GM19463 (cell line): ENCODE measurements at regions not wholly inside any gene's neighbourhood (a gene's known extent, or its start where the extent isn't known, plus 50 kb on each side); places are given as distances from the start of the nearest gene placed in this dataset.
"Not testable (repeated sequence)": the region's sequence is repeated elsewhere in the genome, so short reads cannot be mapped to it uniquely, and the experiment has no call there.

Source experiments
- ATAC-seq: cut with Tn5 transposase; IDR thresholded peaks from one replicate; pipeline ENCODE4 v1.9.1; 2021; ENCODE audit warnings: mild to moderate bottlenecking, moderate library complexity; ENCODE audit not compliant: unreplicated experiment

- ATAC-seq, result no peak
These were observed 501.1 kb downstream of the NAV3 start for GRCh38 chr12:78331753-78332152.

GRCh38 chr12:78338054-78338785, 507.5 kb downstream of the NAV3 start:
- ATAC-seq, result no peak

DNA sequence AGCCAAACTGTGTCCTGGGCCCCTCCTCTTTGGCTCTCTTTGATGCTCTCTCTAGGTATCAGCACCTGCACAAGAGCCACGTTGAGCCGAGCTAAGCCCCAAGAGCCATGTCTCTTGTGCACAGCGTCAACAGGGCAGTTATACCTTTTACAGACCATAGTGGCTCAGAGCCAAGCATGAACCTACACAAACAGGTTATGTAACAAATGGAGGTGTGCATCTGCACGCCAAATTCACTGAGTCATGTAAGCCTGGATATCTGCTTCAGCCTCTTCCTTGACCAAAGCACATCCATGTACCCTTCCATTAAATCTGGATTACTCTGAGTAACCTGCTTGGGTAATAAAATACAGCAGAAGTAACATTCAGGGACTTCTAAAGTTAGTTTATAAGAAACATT, 509.7 kb downstream of the NAV3 start:
- ATAC-seq, result no peak

GRCh38 chr12:78343657-78344056, 513.0 kb downstream of the NAV3 start:
- ATAC-seq, result no peak

DNA sequence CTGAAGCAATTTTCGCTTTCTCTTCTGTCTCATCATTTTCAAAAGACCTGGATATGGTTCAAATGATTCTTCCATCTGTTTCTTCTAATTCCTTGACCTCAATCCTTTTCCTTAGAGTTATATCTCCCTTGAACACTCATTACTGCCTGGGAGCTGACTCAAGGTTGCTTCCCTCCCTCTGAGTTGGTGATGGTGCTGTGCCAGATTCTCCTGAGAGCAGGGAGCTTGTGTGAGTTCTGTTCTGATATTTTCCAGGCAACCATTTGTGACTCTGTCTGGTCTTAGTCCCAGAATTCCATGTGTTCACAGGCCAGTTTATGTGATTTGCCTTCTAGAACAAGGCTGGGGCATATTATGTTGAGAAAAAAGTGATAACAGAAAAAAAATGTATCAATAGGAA, 505.1 kb upstream of the SYT1 start:
- ATAC-seq, result no peak

GRCh38 chr12:78361683-78362082, 502.9 kb upstream of the SYT1 start:
- no peak for ATAC-seq

GRCh38 chr12:78371284-78371683, 493.3 kb upstream of the SYT1 start:
- ATAC-seq, result no peak

DNA sequence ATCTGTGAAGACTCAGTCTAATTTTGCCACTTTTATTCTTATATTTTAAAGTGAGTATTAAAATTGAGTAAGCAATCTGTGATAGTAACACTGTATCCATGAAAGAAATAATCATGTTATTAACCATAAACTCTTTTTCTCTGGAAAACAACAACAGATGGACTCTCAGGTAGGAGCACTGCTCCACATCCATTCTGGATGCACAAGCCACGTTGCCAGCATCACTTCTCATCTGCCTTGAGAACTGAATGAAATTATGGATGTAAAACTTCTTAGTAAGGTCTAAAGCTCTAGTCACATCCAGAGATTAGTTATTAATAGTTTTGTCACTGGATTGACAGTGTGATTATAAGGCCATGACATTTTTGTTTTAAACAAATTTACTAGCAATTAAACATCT, 489.1 kb upstream of the SYT1 start:
- ATAC-seq, result no peak

DNA sequence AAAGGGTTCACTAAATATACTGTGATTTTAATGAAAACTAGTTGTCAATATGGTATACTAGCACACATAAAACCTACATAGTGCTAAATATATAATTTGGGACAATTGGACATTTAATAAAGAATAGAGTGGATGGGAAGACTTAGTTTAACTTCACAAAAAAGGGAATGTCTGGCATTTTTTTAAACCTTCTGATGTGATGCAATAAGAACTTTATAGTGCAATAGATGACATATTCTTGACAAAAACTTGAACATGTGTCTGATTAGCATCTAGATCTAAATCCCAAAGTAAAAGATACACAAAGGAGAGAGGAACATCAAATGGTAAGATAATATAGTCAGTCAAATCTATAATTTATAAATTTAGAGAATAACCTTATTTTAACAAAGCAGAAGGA, 488.3 kb upstream of the SYT1 start:
- ATAC-seq, result no peak

- not testable (repeated sequence) for ATAC-seq
These were observed 485.5 kb upstream of the SYT1 start for GRCh38 chr12:78379065-78379464.

GRCh38 chr12:78383414-78383813, 481.2 kb upstream of the SYT1 start:
- ATAC-seq, result no peak

DNA sequence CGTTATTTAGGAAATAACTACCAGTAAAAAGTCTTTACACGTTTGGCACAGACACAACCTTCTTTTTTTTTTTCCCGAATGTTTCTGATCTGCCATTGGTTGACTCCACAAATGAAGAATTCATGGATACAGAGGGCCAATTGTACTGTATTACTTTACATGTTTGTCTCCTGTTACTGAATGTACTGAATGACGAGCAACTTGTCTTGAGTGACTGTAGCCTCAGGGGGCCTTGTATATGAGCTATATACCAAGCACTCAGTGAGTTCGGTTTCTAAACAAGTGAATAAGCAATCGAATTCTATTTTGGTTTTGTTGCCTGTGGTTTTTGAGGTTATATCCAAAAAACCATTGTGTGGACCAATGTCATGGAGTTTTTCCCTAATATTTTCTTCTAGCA, 480.0 kb upstream of the SYT1 start:
- ATAC-seq, result no peak

DNA sequence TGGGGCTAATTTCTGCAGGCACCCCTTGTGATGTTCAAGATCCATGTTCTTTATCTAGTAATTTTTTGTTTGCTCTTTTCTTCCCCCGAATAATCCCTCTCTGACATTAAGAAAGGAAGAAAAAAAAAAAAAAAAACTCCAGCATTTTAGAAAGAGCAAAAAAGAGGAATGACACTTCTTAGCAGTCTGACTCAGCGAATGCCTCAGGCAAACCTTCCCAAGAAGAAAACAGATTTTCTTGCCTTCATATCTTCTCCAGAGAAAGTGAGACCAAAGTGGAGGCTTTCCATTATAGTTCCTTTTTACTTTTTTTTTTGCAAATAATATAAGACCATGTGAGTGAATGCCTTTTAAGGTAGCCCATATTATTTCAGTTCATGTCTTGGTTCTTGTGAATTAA, 479.0 kb upstream of the SYT1 start:
- ATAC-seq, result no peak

DNA sequence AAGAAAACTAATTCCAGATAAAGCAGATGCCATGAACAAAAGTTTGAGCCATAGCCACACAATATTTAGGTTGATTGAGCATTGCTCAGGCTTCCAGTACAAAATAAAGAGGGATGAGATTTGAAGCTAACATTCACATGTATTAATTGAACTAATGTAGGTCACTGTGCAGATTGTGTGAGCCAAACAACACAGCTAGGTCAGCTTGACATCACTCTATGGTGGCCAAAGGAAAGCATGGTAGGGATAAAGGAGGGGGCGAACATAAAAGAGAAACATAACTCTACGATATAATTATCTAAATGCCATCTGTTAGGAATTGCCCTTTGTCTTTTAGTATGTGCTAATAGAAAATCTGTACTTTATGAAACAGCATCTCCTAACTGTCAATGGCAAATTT, 477.7 kb upstream of the SYT1 start:
- no peak for ATAC-seq

DNA sequence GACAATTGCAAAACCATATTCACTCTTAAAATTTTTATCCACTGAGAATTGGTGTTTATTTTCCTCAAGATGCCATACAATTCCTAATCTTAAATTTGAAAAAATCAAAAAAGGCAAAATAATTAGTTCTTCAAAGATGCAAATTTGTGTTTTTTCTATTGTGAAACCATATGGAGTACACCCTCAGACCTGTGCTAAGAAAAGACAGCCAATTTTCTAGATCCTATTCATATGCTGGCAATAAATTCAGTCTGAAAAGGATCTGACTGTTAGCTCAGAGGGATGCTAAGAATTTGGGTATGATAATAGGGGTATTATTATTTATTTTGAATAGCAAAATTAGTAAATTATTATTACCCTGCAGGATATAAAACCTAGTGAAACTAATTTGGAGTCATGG, 476.9 kb upstream of the SYT1 start:
- no peak for ATAC-seq

- ATAC-seq, result no peak
These were observed 476.1 kb upstream of the SYT1 start for GRCh38 chr12:78388461-78388860.

DNA sequence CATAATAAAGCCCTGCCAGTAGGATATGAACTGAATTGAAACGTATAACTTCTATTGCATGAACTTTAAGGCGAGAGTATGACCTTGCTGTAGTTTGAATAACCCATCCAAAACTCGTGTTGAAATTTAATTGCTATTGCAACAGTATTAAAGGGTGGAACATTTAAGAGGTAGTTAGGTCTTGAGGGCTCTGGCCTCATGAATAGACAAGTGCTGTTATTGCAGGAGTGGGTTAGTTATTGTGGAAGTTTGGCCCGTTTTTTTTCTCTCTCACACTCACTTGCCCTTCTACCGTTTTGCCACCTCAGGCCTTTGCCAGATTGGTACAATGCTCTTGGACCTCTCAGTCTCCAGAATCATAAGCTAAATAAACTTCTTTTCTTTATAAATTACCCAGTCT, 473.7 kb upstream of the SYT1 start:
- ATAC-seq, result no peak

DNA sequence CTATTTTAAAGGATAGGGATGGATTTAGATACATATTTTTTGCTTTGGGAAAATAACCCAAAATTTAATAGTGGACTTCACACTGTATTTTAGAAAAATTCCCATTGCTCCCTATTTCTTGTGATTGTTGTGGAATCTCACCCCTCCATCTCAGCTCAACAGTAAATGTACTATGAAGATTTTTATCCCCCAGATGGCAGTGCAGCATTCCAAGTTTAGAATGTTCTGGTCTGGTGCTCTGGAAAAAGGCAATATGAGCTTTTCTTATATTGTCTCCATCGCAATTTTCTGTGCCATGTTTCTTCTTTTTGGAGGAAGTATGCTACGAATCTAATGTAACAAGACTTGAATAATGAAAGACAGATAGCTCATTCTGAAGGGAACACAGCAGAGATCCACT, 471.7 kb upstream of the SYT1 start:
- no peak for ATAC-seq

DNA sequence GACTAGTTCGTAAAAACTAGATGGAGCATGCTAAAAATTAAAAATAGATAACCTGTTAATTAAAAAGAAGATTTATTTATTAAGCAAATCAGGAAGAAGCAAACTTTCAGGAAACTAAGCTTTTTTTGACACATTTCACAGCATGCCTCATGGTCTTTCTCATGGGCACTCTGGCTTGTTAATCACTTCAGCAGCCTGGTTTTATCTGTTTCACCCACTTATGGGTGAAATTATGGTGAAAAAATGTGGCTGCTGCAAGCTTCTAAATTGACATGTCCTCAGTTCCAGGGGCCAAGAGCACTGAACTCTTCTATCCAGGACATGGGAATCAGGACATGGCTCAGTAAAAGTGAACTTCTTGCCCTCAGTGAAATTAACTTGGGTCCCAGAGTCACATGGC, 468.6 kb upstream of the SYT1 start:
- no peak for ATAC-seq

GRCh38 chr12:78396538-78396937, 468.0 kb upstream of the SYT1 start:
- ATAC-seq, result no peak

- ATAC-seq, result no peak
These were observed 465.8 kb upstream of the SYT1 start for GRCh38 chr12:78398750-78399149.

DNA sequence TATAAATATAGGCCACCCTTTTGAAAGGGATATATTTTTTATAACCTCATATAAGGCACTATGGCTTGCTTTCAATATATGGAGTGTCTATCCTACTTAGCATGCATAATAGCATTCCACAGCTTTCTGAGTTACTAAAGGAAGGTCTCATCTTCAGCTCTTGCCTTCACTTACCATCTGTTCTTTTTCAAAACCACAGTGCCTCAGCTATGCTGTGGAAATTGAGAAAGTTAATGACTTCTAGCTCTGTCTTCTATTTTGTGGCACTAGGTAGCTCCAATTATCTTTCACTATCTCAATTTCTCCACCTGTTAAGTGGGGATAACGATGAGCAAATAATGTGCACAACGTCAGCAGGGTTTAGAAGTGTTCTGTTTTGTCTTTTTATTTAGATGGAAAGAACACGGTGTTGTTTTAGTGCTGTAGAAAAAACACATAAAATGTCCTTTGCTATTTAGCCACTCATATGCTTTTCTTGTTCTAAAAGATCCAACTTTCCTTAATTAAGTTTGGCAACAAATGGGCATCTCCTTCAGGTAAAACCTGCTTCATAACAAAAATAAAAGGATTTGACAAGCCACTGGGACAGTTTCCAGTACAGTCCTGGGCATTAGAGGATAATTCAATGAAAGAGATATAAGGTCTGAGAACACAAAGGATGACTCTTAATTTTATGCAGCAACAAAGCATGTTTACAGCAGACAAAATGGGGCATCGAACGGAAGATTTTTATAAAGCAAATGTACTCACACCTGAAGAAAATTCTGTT, 462.0 kb upstream of the SYT1 start:
- ATAC-seq, result no peak

- ATAC-seq, result no peak
These were observed 461.4 kb upstream of the SYT1 start for GRCh38 chr12:78403136-78403535.
